SK-N-SH (cell line): ENCODE measurements at regions not wholly inside any gene's neighbourhood (a gene's known extent, or its start where the extent isn't known, plus 50 kb on each side); places are given as distances from the start of the nearest gene placed in this dataset.

Source experiments
- CTCF ChIA-PET: fragments of 300-600, 350-600 bp; formaldehyde crosslinking; extraction: SDS; loops from one replicate; lab custom pipeline; 2021; lab: Yijun Ruan, JAX
- POLR2A ChIA-PET: fragments of 350-600 bp; sonication (Branson Sonifier 250); formaldehyde crosslinking; extraction: SDS; loops from one replicate; lab custom pipeline; 2020; ENCODE audit warnings: antibody characterized with exemption, inconsistent platforms; lab: Yijun Ruan, JAX
- DNase-seq: peaks from one replicate; pipeline ENCODE4 v3.0.0; 2012
- H2AFZ ChIP-seq: fragments of 200-600 bp; sonication (generic); 2 replicates; pipeline ENCODE4 v1.8.1; 2016; ENCODE audit warnings: antibody characterized with exemption, mild to moderate bottlenecking, low read depth
- H3F3A ChIP-seq: fragments of 200-600 bp; sonication (generic); replicated peaks from 2 replicates; pipeline ENCODE3; 2016; ENCODE audit warnings: antibody characterized with exemption, mild to moderate bottlenecking; ENCODE audit not compliant: insufficient read depth
- H3K27ac ChIP-seq, 2 experiments: fragments of 200-500 bp in 1 of 2; fragments of 200-600 bp in 1 of 2; sonication (Bioruptor generic) in 1 of 2; sonication (generic), shearing (Covaris generic) in 1 of 2; 2 replicates each; pipeline versions ENCODE4 v1.5.1 to v1.6.1; 2014 to 2016; ENCODE audit warnings: low read depth in 2 of 2, inconsistent platforms in 1 of 2, low read length in 1 of 2, mild to moderate bottlenecking in 1 of 2, mixed read lengths in 1 of 2
- H3K27me3 ChIP-seq: fragments of 200-600 bp; sonication (generic), shearing (Covaris generic); 2 replicates; pipeline ENCODE4 v1.6.1; 2016; ENCODE audit warnings: mixed run types; ENCODE audit not compliant: insufficient read depth
- H3K36me3 ChIP-seq, 2 experiments: fragments of 200-500 bp in 1 of 2; fragments of 200-600 bp in 1 of 2; sonication (Bioruptor generic) in 1 of 2; sonication (generic) in 1 of 2; replicated peaks in 1 of 2; 2 replicates each; pipeline versions ENCODE3 to v1.5.1; 2014 to 2016; ENCODE audit warnings: low read length in 1 of 2, mild to moderate bottlenecking in 1 of 2; ENCODE audit not compliant: insufficient read depth in 2 of 2, control insufficient read depth in 1 of 2
- H3K4me1 ChIP-seq, 2 experiments: fragments of 200-500 bp in 1 of 2; fragments of 200-600 bp in 1 of 2; sonication (Bioruptor generic) in 1 of 2; sonication (generic), shearing (Covaris generic) in 1 of 2; 2 replicates each; pipeline versions ENCODE4 v1.5.1 to v1.6.1; 2014 to 2016; ENCODE audit warnings: low read depth in 1 of 2, low read length in 1 of 2, mixed run types in 1 of 2; ENCODE audit not compliant: insufficient read depth in 2 of 2, control insufficient read depth in 1 of 2
- H3K4me2 ChIP-seq: fragments of 200-600 bp; sonication (generic), shearing (Covaris generic); 2 replicates; pipeline ENCODE4 v1.6.1; 2017; ENCODE audit warnings: mixed run types
- H3K4me3 ChIP-seq, 2 experiments: fragments of 200-500 bp in 1 of 2; fragments of 200-600 bp in 1 of 2; sonication (Bioruptor generic) in 1 of 2; sonication (generic), shearing (Covaris generic) in 1 of 2; 2 replicates each; pipeline versions ENCODE4 v1.5.1 to v1.8.1; 2014 to 2016; ENCODE audit warnings: low read depth in 2 of 2, inconsistent platforms in 1 of 2, low read length in 1 of 2, mild to moderate bottlenecking in 1 of 2, mixed read lengths in 1 of 2, moderate library complexity in 1 of 2
- H3K79me2 ChIP-seq: fragments of 200-600 bp; sonication (generic); 2 replicates; pipeline ENCODE4 v1.8.1; 2017; ENCODE audit warnings: mild to moderate bottlenecking; ENCODE audit not compliant: insufficient read depth
- H3K9ac ChIP-seq: fragments of 200-600 bp; sonication (generic); 2 replicates; pipeline ENCODE4 v1.6.1; 2017; ENCODE audit warnings: mixed run types
- H3K9me2 ChIP-seq: fragments of 200-600 bp; sonication (generic); 2 replicates; pipeline ENCODE4 v1.6.1; 2017; ENCODE audit warnings: mixed run types
- H3K9me3 ChIP-seq: fragments of 200-600 bp; sonication (generic); 2 replicates; pipeline ENCODE4 v1.6.1; 2017; ENCODE audit warnings: mixed run types, mild to moderate bottlenecking, moderate library complexity
- H4K20me1 ChIP-seq: fragments of 200-600 bp; sonication (generic); 2 replicates; pipeline ENCODE4 v1.6.1; 2017; ENCODE audit warnings: mild to moderate bottlenecking, mixed run types; ENCODE audit not compliant: insufficient read depth
- CHD2 ChIP-seq: fragments of 150-350 bp; IDR thresholded peaks from 2 replicates; pipeline ENCODE4 v1.6.1; 2018; ENCODE audit warnings: low read length; ENCODE audit not compliant: partially characterized antibody
- FOSL2 ChIP-seq: IDR thresholded peaks from 2 replicates; pipeline ENCODE4 v1.4.0; 2012; ENCODE audit warnings: low read depth, mild to moderate bottlenecking, moderate library complexity, borderline replicate concordance
- FOXJ3 ChIP-seq: sonication (generic); formaldehyde crosslinking; IDR thresholded peaks from 2 replicates; pipeline ENCODE4 v1.5.1; 2020; ENCODE audit warnings: mild to moderate bottlenecking, missing genetic modification reagents
- FOXM1 ChIP-seq: IDR thresholded peaks from 2 replicates; pipeline ENCODE4 v1.4.0; 2012; ENCODE audit warnings: low read depth, mild to moderate bottlenecking
- GABPA ChIP-seq: IDR thresholded peaks from 2 replicates; pipeline ENCODE4 v1.4.0; 2012; ENCODE audit warnings: low read depth, mild to moderate bottlenecking
- MXI1 ChIP-seq: IDR thresholded peaks from 2 replicates; pipeline ENCODE4 v1.6.1; 2012; ENCODE audit warnings: mild to moderate bottlenecking, low read depth, low read length, improper control_type of control experiment
- NFIC ChIP-seq: IDR thresholded peaks from 2 replicates; pipeline ENCODE4 v1.4.0; 2012; ENCODE audit warnings: borderline replicate concordance
- RCOR1 ChIP-seq: fragments of 150-350 bp; IDR thresholded peaks from 2 replicates; pipeline ENCODE4 v1.6.1; 2017; ENCODE audit warnings: antibody characterized with exemption, low read length
- RFX5 ChIP-seq: IDR thresholded peaks from 2 replicates; pipeline ENCODE4 v1.6.1; 2012; ENCODE audit warnings: mild to moderate bottlenecking, improper control_type of control experiment, low read length
- RXRA ChIP-seq: IDR thresholded peaks from 2 replicates; pipeline ENCODE4 v1.4.0; 2012; ENCODE audit warnings: low read depth, mild to moderate bottlenecking, borderline replicate concordance
- SIN3A ChIP-seq: IDR thresholded peaks from 2 replicates; pipeline ENCODE4 v1.6.1; 2012; ENCODE audit warnings: low read depth, mild to moderate bottlenecking, low read length, moderate library complexity, borderline replicate concordance
- SMC3 ChIP-seq: IDR thresholded peaks from 2 replicates; pipeline ENCODE4 v1.6.1; 2012; ENCODE audit warnings: low read depth, low read length, improper control_type of control experiment
- TAF1 ChIP-seq: IDR thresholded peaks from 2 replicates; pipeline ENCODE4 v1.6.1; 2012; ENCODE audit warnings: low read depth, mild to moderate bottlenecking, low read length, moderate library complexity, borderline replicate concordance
- TCF12 ChIP-seq: IDR thresholded peaks from 2 replicates; pipeline ENCODE4 v1.4.0; 2012
- TEAD4 ChIP-seq: IDR thresholded peaks from 2 replicates; pipeline ENCODE4 v1.4.0; 2012; ENCODE audit warnings: mild to moderate bottlenecking, borderline replicate concordance; ENCODE audit not compliant: insufficient read depth
- YY1 ChIP-seq: IDR thresholded peaks from 2 replicates; pipeline ENCODE4 v1.4.0; 2012; ENCODE audit warnings: low read depth, mild to moderate bottlenecking
- WGBS: methylation state at CpG from one replicate; pipeline ENCODE4 v1.1.6; 2017; ENCODE audit warnings: low lambda C conversion rate; 5-methylcytosine and 5-hydroxymethylcytosine counted together
- TF ChIP-seq, protein P1 (sequence below): IDR thresholded peaks from 2 replicates; pipeline ENCODE4 v1.4.0; 2012; ENCODE audit warnings: low read depth
- TF ChIP-seq, protein P2 (sequence below): IDR thresholded peaks from 2 replicates; pipeline ENCODE4; 2012
- TF ChIP-seq, protein P3 (sequence below): fragments of 150-350 bp; IDR thresholded peaks from 2 replicates; pipeline ENCODE4 v1.6.1; 2016; ENCODE audit warnings: mild to moderate bottlenecking, low read depth, low read length
- TF ChIP-seq, protein P4 (sequence below): fragments of 150-350 bp; IDR thresholded peaks from 2 replicates; pipeline ENCODE4 v1.6.1; 2017; ENCODE audit warnings: antibody characterized with exemption, low read length, low read depth, borderline replicate concordance
- TF ChIP-seq, protein P5 (sequence below): IDR thresholded peaks from 2 replicates; pipeline ENCODE4 v1.6.1; 2012; ENCODE audit warnings: mild to moderate bottlenecking, low read depth, low read length, moderate library complexity

DNA sequence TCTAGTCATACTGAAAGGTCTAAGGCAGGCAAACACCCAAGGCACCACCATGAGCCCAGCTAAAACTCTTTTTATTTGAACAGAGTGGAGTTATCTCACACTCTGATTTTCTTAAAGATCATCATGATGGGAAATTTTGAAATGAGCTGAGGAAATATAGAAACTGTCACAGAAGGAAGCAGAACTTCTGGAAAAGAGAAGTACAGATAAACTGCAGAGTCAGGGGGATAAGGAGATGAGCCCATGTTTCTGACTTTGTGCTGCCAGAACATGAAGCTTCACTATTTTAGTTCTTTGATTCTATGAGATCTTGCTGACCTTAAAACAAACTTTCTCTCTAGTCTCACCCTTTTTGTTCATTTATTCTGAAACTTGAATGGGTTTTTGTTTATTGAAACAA lies 406.5 kb upstream of the EDIL3 start:
- H3K4me1 ChIP-seq: no peaks in the 10 kb centered on the region
- H3K27ac ChIP-seq: no peak overlapping the region
- DNase-seq: no peak
- H4K20me1 ChIP-seq: no peaks in the 10 kb centered on the region
- H3K4me3 ChIP-seq: no peak overlapping the region
- H3K79me2 ChIP-seq: no peaks in the 10 kb centered on the region
- H3K9me3 ChIP-seq: no peaks in the 10 kb centered on the region
- H3K36me3 ChIP-seq: no peaks in the 10 kb centered on the region
- H3K4me2 ChIP-seq: no peak overlapping the region
- H2AFZ ChIP-seq: no peak overlapping the region
- no peaks in the 10 kb centered on the region for H3K27me3 ChIP-seq
- no peak overlapping the region for H3K9ac ChIP-seq
- CTCF ChIA-PET: no interaction called here
- H3F3A ChIP-seq: no peaks in the 10 kb centered on the region
- TF ChIP-seq RCOR1 (no peak), TEAD4 (no peak), TCF12 (no peak), SMC3 (no peak), MXI1 (no peak)
- TF ChIP-seq, protein P1, sequence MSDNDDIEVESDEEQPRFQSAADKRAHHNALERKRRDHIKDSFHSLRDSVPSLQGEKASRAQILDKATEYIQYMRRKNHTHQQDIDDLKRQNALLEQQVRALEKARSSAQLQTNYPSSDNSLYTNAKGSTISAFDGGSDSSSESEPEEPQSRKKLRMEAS: no peak
- TF ChIP-seq, all 33 proteins: peak for 0
- POLR2A ChIA-PET: no interaction called here
- no peaks in the 10 kb centered on the region for H3K9me2 ChIP-seq

DNA sequence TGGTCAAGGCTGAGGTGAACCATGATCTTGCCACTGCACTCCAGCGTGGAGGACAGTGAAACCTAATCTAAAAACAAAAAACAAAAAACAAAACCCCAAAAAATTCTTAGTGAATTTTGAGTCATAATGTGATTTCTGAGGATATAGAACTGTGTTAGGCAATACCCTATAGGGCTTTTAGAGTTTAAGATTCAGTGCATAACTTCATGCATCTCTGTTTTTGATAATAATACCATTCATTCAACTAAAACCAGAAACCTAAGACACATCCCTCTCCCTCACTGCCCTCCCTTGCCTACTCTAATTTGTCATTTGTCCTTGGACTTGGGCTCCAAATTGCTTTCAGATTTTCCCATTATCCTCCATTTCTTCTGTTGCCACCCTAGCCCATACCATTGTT lies 405.7 kb upstream of the EDIL3 start:
- no peaks in the 10 kb centered on the region for H3F3A ChIP-seq
- ChIA-PET POLR2A (no interaction called here), CTCF (no interaction called here)

More for the DNA sequence above, 405.7 kb upstream of the EDIL3 start:
- DNase-seq: no peak
- WGBS: 10% methylated on average over 1 of the region's 1 CpG
- no peak overlapping the region for H3K9ac ChIP-seq
- no peaks in the 10 kb centered on the region for H3K9me3 ChIP-seq
- no peak overlapping the region for H3K4me3 ChIP-seq
- H3K4me1 ChIP-seq: no peaks in the 10 kb centered on the region
- H3K9me2 ChIP-seq: no peaks in the 10 kb centered on the region
- H3K27me3 ChIP-seq: no peaks in the 10 kb centered on the region
- H3K4me2 ChIP-seq: no peak overlapping the region
- no peak overlapping the region for H3K27ac ChIP-seq
- no peaks in the 10 kb centered on the region for H4K20me1 ChIP-seq
- H3K36me3 ChIP-seq: no peaks in the 10 kb centered on the region
- no peak overlapping the region for H2AFZ ChIP-seq
- TF ChIP-seq TAF1 (no peak), MXI1 (no peak), FOXM1 (no peak), FOSL2 (no peak), RXRA (no peak), RFX5 (no peak), NFIC (no peak), TCF12 (no peak), GABPA (no peak), SIN3A (no peak), FOXJ3 (CRISPR knock-in tag) (no peak), RCOR1 (no peak), YY1 (no peak), CHD2 (no peak)
- TF ChIP-seq, protein P2, sequence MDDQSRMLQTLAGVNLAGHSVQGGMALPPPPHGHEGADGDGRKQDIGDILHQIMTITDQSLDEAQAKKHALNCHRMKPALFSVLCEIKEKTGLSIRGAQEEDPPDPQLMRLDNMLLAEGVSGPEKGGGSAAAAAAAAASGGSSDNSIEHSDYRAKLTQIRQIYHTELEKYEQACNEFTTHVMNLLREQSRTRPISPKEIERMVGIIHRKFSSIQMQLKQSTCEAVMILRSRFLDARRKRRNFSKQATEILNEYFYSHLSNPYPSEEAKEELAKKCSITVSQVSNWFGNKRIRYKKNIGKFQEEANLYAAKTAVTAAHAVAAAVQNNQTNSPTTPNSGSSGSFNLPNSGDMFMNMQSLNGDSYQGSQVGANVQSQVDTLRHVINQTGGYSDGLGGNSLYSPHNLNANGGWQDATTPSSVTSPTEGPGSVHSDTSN: no peak
- TF ChIP-seq, protein P3, sequence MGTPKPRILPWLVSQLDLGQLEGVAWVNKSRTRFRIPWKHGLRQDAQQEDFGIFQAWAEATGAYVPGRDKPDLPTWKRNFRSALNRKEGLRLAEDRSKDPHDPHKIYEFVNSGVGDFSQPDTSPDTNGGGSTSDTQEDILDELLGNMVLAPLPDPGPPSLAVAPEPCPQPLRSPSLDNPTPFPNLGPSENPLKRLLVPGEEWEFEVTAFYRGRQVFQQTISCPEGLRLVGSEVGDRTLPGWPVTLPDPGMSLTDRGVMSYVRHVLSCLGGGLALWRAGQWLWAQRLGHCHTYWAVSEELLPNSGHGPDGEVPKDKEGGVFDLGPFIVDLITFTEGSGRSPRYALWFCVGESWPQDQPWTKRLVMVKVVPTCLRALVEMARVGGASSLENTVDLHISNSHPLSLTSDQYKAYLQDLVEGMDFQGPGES: no peak
- TF ChIP-seq, protein P1: no peak
- TF ChIP-seq, protein P4, sequence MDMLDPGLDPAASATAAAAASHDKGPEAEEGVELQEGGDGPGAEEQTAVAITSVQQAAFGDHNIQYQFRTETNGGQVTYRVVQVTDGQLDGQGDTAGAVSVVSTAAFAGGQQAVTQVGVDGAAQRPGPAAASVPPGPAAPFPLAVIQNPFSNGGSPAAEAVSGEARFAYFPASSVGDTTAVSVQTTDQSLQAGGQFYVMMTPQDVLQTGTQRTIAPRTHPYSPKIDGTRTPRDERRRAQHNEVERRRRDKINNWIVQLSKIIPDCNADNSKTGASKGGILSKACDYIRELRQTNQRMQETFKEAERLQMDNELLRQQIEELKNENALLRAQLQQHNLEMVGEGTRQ: no peak
- TF ChIP-seq, protein P5, sequence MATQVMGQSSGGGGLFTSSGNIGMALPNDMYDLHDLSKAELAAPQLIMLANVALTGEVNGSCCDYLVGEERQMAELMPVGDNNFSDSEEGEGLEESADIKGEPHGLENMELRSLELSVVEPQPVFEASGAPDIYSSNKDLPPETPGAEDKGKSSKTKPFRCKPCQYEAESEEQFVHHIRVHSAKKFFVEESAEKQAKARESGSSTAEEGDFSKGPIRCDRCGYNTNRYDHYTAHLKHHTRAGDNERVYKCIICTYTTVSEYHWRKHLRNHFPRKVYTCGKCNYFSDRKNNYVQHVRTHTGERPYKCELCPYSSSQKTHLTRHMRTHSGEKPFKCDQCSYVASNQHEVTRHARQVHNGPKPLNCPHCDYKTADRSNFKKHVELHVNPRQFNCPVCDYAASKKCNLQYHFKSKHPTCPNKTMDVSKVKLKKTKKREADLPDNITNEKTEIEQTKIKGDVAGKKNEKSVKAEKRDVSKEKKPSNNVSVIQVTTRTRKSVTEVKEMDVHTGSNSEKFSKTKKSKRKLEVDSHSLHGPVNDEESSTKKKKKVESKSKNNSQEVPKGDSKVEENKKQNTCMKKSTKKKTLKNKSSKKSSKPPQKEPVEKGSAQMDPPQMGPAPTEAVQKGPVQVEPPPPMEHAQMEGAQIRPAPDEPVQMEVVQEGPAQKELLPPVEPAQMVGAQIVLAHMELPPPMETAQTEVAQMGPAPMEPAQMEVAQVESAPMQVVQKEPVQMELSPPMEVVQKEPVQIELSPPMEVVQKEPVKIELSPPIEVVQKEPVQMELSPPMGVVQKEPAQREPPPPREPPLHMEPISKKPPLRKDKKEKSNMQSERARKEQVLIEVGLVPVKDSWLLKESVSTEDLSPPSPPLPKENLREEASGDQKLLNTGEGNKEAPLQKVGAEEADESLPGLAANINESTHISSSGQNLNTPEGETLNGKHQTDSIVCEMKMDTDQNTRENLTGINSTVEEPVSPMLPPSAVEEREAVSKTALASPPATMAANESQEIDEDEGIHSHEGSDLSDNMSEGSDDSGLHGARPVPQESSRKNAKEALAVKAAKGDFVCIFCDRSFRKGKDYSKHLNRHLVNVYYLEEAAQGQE: no peak
- H3K79me2 ChIP-seq: no peaks in the 10 kb centered on the region
